Stimulated activated CD4-positive, alpha-beta T cell treated with anti-CD3 and anti-CD28 coated beads, Interleukin-2, amount 100 ng/mL, for 24 hours (primary cell): ENCODE measurements at regions not wholly inside any gene's neighbourhood (a gene's known extent, or its start where the extent isn't known, plus 50 kb on each side); places are given as distances from the start of the nearest gene placed in this dataset.
"Not testable (repeated sequence)": the region's sequence is repeated elsewhere in the genome, so short reads cannot be mapped to it uniquely, and the experiment has no call there.

Experiments used
- DNase-seq, 2 donors: peaks; one replicate each; pipeline ENCODE4 v3.0.0-alpha.2; 2020

- DNase-seq: no peak
Observed at GRCh38 chr7:113705439-113705838, 213.4 kb downstream of the PPP1R3A start.

GRCh38 chr7:113698556-113699220 lies 220.1 kb downstream of the PPP1R3A start:
- no peak for DNase-seq

- no peak for DNase-seq
Observed at GRCh38 chr7:113694149-113694548, 224.7 kb downstream of the PPP1R3A start.

GRCh38 chr7:113684165-113684564 lies 234.6 kb downstream of the PPP1R3A start:
- DNase-seq: no peak

GRCh38 chr7:113677811-113678210 lies 241.0 kb downstream of the PPP1R3A start:
- DNase-seq: no peak

- DNase-seq: no peak
Observed at GRCh38 chr7:113664867-113665266, 253.9 kb downstream of the PPP1R3A start.

GRCh38 chr7:113659416-113659815 lies 259.4 kb downstream of the PPP1R3A start:
- no peak for DNase-seq

- no peak for DNase-seq
Observed at GRCh38 chr7:113657603-113658002, 261.2 kb downstream of the PPP1R3A start.

- no peak for DNase-seq
Observed at GRCh38 chr7:113652501-113652900, 266.3 kb downstream of the PPP1R3A start.

- DNase-seq: no peak
Observed at GRCh38 chr7:113649556-113649955, 269.3 kb downstream of the PPP1R3A start.

- no peak for DNase-seq
Observed at GRCh38 chr7:113639221-113639620, 279.6 kb downstream of the PPP1R3A start.

GRCh38 chr7:113636727-113637421 lies 281.9 kb downstream of the PPP1R3A start:
- DNase-seq: no peak

- no peak for DNase-seq
Observed at GRCh38 chr7:113635492-113635891, 283.3 kb downstream of the PPP1R3A start.

- no peak for DNase-seq
Observed at GRCh38 chr7:113633073-113633472, 285.7 kb downstream of the PPP1R3A start.

GRCh38 chr7:113628948-113629847 lies 289.6 kb downstream of the PPP1R3A start:
- DNase-seq: no peak

GRCh38 chr7:113625494-113626102 lies 293.2 kb downstream of the PPP1R3A start:
- DNase-seq: no peak

- no peak for DNase-seq
Observed at GRCh38 chr7:113622796-113623195, 296.0 kb downstream of the PPP1R3A start.

- DNase-seq: no peak
Observed at GRCh38 chr7:113610572-113610971, 308.2 kb downstream of the PPP1R3A start.

- DNase-seq: no peak
Observed at GRCh38 chr7:113608782-113609181, 310.0 kb downstream of the PPP1R3A start.

- DNase-seq: no peak
Observed at GRCh38 chr7:113606325-113606724, 312.5 kb downstream of the PPP1R3A start.

GRCh38 chr7:113600428-113600827 lies 318.4 kb downstream of the PPP1R3A start:
- DNase-seq: not testable (repeated sequence)

GRCh38 chr7:113593455-113593854 lies 325.4 kb downstream of the PPP1R3A start:
- DNase-seq: not testable (repeated sequence)

GRCh38 chr7:113592924-113593323 lies 325.9 kb downstream of the PPP1R3A start:
- DNase-seq: not testable (repeated sequence)
